ENCODE measurements at regions not wholly inside any gene's neighbourhood (a gene's known extent, or its start where the extent isn't known, plus 50 kb on each side); places are given as distances from the start of the nearest gene placed in this dataset.
A peak's percentile ranks its signal among the peaks of the same experiment; 100 is the strongest.
"Not testable (repeated sequence)": the region's sequence is repeated elsewhere in the genome, so short reads cannot be mapped to it uniquely, and the experiment has no call there.

DNA sequence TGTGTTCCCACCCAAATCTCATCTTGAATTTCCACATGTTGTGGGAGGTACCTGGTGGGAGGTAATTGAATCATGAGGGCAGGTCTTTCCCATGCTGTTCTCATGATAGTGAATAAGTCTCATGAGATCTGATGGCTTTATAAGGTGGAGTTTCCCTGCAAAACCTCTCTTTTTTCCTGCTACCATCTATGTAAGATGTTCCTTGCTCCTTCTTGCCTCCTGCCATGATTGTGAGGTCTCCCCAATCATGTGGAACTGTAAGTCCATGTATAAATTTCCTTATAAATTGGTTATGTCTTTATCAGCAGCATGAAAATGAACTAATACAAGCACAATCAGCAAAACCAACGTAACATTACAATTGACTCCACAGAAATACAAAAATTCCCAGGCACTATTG, 814.8 kb upstream of the CITED2 start:
- DNase-seq (ENCODE audit: low read depth): not testable (repeated sequence)

DNA sequence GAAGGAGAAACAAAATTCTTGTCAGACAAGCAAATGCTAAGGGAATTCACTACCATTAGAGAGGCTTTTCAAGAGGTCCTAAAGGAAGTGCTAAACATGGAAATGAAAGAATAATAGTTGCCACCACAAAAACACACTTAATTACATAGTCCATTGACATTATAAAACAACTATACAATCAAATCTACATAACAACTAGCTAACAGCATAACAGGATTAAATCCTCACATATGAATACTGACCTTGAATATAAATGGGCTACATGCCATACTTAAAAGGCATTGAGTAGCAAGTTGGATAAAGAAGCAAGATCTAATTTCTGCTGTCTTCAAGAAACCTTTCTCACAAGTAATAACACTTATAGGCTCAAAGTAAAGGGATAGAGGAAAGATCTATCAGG, 811.5 kb upstream of the CITED2 start:
- no peak for DNase-seq (ENCODE audit: low read depth)

DNA sequence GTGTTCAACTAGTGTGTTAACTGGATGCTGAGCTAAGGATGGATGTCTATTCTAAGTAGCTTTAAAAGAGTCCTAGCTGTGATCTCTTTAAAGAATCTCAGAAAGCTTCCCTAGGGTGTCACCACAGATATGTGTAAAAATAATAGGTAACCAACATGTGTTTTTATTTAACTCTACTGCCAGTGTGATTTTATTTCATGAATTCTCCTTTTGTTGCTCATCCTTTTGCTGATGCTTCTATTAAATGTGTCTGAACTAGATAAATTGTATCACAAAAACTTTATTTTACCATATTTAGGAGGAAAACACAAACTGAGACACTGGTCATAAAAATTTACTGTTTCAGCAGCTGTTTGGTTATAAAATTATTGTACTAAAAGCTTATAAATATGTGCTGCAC, 809.4 kb upstream of the CITED2 start:
- peak; percentile 23 for DNase-seq (ENCODE audit: low read depth)

DNA sequence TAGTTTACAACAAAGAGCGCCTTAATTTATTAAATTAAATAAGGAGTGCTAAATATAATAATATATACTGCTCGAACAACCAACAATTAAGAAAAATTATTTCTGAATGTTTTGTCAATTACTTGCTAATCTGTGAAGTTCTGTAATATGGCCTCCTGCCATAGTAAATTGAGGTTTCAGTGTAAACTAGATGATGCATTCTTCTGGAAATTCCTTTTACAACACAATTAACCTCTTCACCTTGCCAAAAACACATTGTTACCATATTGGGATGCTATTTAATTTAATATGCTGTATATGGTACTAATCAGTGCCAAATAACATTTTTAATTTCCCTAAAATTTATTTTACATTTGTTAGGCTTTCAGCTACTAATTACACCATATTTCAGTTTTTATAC, 808.4 kb upstream of the CITED2 start:
- DNase-seq (ENCODE audit: low read depth): no peak

DNA sequence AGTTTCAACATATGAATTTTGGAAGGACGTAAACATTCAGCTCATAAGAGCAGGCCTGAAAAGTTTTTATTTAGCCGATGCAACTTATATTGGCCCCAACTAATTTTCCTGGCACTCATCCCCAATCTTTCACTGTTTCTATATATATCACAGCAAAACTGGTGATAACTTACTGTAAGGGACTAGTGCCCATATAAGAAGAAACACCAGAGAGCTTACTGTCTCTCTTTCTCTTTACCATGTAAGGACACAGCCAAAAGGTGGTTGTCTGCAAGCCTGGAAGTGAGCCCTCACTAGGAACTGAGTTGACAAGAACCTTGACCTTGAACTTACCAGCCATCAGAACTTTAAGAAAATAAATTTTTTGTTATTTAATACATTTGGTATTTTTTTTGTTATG, 807.4 kb upstream of the CITED2 start:
- DNase-seq (ENCODE audit: low read depth): no peak

DNA sequence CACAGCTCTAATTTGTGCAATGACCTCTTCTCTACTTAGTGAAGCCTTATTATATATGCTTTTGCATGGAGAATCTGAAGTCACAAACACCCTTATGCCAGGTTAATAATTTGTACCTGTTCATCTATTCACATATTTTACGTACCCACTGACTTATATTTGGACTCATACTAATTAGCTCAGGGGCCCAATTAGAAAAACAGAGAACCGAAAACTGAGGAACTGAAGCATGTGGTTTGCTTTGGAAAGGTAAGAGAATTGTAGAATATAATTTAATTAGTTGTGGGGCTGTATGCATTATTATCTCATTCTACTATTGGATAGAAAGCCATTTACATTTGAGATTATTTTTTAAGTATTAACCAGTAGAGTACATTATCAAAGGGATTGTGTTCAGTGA, 805.9 kb upstream of the CITED2 start:
- no peak for DNase-seq (ENCODE audit: low read depth)

DNA sequence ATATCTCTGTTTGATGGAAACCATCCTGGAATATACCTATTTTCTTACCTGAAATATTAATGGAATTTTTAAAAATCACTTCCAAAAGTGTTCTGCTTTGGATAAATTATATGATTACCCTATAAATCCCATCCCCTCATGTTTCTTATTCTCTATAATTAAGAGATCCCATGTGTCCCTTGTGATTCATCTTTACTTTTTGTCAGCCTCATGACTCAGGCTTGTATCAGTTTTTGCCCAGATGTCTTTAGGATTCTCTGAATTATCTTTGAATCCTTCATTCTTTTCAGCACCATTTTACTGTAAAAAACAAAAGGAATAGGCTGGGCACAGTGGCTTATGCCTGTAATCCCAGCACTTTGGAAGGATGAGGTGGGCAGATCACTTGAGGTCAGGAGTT, 804.5 kb upstream of the CITED2 start:
- peak; percentile 28 for DNase-seq (ENCODE audit: low read depth)

DNA sequence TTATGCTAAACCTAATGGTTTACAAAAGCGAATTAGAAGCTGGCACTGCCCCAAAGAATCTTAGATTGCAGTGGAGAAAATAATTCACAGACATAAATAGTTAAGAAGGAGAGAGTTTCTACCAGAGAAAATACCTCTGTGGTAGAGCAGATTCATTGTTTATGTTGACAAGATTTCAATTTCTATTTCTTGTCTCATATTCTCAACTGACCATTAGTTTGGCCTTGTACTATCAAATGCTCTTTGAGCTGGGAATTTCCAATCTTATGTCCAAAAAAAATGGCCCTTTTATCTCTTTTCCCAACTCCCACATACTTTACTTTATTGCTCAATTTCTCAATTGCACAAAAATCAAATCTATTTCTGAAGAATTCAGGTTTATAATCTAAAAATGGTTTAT, 804.1 kb upstream of the CITED2 start:
- DNase-seq (ENCODE audit: low read depth): peak; percentile 14

DNA sequence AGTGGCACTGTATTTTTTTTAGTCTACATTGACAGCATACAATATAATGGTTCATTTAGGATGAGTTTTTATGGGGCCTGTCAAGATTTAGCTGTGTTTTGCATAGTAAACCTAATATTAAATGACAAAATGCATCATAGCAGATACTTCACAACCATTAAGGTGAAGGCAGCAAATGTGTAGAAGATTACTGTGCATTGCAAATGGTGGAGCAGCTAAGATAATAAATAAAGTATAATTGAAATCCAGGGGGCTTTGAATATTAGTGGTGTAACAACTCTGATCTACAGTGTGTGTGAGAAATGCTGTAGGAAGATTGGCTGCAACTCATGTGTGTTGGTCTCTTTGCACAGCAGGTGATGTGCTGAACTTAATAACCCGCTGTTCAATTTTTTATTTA, 801.9 kb upstream of the CITED2 start:
- no peak for DNase-seq (ENCODE audit: low read depth)

DNA sequence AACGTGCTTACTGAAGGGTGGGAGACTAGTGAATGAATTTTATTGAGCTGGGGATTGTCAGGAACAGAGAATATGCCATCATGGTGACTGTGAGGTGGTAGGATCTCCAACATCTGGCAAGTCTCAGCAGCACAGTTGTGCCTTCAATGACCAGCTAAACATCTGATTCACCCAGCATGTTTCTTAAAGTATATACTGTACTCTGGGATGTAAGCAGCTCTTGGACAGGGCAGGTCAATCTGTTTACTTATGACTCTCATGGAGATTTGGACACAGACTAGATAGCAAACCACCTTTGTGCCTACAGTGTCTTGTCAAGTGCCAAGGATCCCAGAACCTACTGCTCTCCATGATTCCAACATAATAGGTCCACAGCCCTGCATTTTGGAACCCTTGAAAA, 801.0 kb upstream of the CITED2 start:
- DNase-seq (ENCODE audit: low read depth): no peak

DNA sequence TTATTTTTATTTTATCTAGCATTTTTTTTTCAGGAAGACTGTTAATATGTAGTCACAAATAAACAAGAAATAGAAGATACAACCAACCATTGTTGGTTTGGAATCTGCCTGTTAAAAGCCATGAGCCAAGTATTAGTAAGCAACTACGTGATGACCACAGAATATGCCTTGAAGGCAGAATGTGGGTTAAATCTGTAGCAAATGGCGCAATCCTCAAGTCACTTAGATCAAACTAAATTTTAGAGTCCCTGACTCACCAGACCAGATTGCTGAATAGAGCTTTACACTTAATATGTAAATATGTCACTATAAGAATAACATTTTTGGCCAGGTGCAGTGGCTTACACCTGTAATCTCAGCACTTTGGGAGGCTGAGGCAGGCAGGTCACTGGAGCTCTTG, 800.1 kb upstream of the CITED2 start:
- peak; percentile 91 for DNase-seq (ENCODE audit: low read depth)

DNA sequence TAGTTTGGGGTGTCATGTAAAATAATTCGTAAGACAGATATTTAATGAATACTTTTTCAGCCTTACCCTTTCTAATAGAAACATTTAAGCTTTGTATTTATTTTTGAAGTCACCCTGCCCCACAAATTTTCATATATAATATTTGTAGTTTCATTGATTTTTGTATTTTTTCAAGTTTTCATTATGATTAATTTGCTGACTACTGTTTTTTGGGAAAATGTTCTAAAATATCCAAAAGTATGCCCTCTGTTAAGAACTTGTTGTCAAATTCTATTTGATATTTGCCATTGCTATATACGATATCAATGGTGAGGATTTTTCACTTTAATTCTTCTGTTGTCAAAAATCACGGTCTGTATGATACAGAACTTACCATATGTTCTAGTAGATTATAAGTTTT, 793.9 kb upstream of the CITED2 start:
- no peak for DNase-seq (ENCODE audit: low read depth)

DNA sequence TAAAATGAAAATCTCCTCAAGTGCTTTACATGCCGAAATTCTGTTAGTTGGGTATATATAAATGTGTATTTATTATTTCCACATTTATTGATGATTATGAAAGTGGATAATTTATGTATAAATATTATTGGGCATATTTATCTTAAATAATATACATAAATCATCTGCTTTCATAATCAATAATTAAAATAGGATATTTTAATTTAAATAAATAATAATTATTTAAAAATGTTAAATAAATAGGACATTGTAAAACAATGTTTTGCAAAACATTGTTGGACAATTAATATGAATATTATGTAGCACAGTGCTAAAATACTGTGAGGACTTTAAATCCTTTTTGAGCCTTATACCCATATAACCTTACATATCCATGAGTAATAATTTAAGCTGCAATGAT, 786.5 kb upstream of the CITED2 start:
- no peak for DNase-seq (ENCODE audit: low read depth)

DNA sequence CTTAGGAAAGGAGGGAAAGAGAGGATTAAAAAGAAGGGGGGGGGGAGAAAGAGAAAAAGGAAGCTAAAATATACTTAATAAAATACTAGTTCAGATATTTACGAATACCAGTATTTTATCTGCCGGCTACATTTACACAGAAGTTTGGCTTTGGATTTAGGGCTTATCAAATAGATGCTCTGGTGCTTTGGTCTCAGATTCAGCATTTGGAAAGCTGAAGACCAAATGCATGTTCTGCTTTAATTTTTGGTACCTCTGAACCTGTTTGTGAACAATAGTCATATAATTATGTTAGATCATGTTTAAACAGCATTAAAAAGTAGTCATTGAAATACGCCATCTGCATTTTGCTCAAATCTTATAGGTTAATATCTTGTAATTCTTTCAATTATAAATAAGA, 786.0 kb upstream of the CITED2 start:
- DNase-seq (ENCODE audit: low read depth): no peak

DNA sequence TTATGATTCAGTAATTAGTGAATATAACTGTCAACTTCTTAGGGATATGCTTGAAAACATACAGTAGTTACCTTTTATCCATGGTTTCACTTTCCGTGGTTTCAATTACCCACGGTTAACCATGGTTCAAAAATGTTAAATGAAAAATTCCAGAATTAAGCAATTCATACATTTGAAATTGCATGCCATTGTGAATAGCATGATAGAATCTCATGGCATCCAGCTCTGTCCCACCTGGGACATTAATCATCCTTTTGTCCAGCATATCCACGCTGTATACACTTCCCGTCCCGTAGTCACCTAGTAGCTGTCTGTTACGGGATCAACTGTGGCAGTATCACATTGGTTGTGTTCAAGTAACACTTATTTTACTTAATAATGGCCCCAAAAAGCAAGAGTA, 781.7 kb upstream of the CITED2 start:
- no peak for DNase-seq (ENCODE audit: low read depth)

DNA sequence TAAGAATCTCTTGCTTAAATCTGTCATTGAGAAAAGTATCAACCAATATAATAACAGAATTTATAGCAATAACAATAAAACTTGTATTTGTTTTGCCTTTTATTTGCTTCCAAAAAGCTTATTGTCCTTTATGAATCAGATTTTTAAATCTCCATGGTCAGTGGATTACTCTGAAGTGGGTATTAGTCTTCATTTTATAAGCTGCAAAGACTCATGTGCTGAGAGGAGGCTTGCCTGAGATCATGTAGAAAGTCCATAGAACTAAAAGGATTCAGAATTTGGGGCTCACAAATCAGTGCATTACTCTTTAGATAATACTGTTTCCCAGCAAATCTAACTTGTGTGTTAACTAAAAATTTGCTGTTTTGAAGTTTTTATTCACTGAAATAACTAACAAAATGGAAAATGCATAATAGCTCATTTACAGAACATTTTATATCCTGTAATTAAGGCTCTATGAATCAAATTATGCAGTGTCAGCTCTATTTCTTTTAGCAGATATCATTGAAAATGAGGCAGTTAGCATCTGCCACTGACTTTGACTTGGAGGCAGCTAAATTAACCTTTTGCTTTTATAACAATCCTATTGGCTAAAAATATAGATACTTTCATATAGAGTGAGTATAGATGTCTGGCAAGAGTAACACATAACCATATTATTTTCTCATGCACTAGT, 781.1 kb upstream of the CITED2 start:
- DNase-seq (ENCODE audit: low read depth): no peak

DNA sequence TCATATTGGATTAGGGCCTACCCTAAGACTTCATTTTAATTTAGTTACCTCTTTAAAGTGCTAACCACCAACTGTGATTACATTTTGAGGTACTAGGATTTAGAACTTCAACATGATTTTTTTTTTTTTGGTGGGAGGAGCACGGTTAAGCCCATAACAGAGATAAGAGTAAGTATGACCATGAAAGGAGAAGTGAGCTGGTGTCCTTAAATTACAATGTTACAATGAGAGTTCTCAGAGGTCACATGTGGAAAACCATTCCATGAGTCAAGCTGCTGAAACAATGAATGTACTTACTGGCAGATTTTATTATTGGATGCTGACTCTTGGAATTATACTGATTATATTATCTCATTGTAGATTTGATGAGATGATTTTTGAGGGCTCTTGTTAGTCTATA, 779.3 kb upstream of the CITED2 start:
- no peak for DNase-seq (ENCODE audit: low read depth)

DNA sequence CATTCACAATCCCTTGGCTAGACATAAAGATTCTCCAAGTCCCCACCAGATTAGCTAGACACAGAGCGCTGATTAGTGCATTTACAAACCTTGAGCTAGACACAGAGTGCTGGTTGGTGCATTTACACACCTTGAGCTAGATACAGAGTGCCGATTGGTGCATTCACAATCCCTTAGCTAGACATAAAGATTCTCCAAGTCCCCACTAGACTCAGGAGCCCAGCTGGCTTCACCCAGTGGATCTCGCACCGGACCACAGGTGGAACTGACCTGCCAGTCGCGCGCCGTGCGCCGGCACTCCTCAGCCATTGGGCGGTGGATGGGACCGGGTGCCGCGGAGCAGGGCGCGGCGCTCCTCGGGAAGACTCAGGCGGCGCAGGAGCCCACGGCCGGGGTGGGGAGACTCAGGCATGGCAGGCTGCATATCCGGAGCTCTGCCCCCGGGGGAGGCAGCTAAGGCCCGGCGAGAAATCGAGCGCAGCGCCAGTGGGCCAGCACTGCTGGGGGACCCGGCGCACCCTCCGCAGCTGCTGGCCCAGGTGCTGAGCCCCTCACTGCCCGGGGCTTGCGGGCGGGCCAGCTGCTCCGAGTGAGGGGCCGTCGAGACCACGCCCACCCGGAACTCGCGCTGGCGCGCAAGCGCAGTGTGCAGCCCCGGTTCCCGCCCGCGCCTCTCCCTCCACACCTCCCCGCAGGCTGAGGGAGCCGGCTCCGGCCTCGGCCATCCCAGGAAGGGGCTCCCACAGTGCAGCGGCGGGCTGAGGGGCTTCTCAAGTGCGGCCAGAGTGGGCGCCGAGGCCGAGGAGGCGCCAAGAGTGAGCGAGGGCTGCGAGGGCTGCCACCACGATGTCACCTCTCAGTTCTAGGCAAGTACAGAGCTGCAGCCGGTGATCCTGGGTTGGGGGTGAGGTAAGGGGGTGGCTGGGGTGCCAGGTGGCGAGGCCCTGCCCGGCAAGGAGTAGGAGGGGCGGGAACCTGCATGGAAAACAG, 773.7 kb upstream of the CITED2 start:
- DNase-seq (ENCODE audit: low read depth): not testable (repeated sequence)

DNA sequence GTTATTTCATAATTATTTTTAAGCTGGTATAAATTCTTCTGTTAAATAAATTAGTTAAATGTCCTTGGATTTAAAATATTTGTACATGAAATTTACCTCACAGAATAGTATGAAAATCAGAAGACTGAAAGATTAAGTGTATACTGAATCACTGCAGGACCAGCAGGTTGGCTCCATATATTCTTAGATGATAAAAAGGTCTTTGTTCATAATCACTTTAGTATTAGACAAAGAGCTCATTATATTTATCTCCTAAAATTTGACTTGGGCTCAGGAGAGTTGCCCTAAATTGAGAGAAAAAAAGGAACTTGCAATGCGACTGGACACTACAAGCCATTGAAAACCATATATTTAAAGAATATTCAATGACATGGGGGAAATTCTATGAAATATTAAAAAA, 766.4 kb upstream of the CITED2 start:
- no peak for DNase-seq (ENCODE audit: low read depth)

DNA sequence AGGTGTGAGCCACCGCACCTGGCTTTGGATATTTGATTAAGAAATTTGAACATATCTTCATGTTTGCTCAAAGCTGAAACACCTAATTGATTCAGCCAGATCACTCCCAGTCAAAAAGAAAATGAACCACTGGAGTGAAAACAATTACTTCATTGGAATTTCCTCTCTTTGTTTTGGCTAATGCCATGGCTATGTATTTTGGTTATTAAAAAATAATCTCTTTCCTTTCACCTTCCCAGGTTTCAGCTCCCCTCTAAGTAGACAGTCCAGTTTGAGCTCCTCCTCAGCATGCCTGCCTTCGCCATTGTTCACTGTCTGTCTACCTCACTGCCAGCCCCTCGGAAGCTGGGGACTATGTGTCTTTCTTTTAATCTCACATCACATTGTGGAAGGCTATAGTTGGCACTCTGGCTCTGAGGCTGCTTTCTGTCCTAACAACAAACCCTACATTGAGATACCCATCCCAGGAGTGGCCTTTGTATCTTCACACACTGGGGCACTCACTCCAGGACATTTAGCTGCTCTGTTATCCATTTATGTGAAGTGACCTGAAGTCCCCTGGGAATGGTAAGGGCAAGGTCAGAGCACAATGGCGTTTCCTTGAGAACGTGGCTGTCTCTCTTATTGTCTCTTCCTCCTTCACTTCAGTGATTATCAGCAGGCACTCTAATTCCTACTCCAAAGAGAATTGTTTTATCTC, 764.0 kb upstream of the CITED2 start:
- no peak for DNase-seq (ENCODE audit: low read depth)

DNA sequence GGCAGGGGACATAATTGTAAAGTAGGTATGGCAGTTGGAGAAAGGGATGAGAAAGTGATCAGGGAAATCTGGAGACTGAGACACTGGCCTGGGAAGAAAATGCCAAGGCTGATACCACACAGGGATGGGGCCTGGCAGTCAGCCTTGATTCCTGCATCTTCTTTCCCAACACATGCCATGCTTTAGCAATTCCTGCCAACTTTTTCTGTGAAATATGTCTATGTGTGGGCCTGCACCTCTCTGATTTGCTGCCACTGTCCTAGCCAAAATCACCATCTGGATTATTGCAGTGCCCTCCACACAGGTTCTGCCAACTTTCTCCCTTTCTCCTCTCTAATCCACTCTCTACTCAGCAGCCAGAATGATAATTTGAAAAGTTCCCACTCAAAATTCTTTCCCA, 759.8 kb upstream of the CITED2 start:
- DNase-seq (ENCODE audit: low read depth): no peak

DNA sequence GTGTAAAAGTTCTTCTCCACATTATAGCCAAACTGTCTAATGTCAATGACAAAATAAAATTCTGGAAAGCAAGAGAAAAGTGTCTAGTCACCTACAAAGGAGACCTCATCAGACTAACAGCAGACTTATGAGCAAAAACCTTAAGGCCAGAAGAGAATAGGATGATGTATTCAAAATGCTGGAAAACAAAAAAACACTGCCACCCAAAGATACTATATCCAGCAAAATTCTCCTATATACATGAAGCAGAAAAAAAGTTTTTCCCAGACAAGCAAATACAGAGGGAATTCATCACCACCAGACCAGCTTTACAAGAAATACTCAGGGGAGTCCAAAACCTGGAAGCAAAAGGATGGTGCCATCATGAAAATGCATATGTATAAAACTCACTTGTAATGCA, 755.6 kb upstream of the CITED2 start:
- no peak for DNase-seq (ENCODE audit: low read depth)

DNA sequence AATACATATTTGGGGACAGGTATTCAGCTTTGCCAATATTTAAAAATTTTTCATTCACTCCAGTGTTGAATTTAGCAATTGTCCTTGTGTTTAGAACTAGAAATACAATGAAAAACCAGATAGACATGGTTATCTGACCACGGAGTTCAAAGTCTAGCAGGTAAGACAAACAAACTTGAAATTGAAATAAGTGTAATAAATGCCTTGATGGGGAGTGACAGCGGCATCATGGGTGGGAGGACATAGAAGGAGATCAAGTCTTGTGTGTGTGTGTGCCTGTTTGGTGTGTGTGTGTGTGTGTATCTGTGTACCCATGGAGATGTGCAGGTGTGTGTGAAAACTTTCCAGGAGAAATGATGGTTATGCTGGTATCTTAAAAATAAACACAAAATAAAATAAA, 750.0 kb upstream of the CITED2 start:
- no peak for DNase-seq (ENCODE audit: low read depth)
